HG03064 (cell line): ENCODE measurements at regions not wholly inside any gene's neighbourhood (a gene's known extent, or its start where the extent isn't known, plus 50 kb on each side); places are given as distances from the start of the nearest gene placed in this dataset.
"Not testable (repeated sequence)": the region's sequence is repeated elsewhere in the genome, so short reads cannot be mapped to it uniquely, and the experiment has no call there.

ENCODE experiments used
- ATAC-seq: cut with Tn5 transposase; IDR thresholded peaks from one replicate; pipeline ENCODE4 v1.9.1; 2021; ENCODE audit warnings: low read depth; ENCODE audit not compliant: unreplicated experiment

- no peak for ATAC-seq
Measured at GRCh38 chr13:69649063-69649392, 458.6 kb upstream of the ATXN8OS start.

- ATAC-seq: no peak
Measured at GRCh38 chr13:69648340-69649062, 459.1 kb upstream of the ATXN8OS start.

- no peak for ATAC-seq
Measured at GRCh38 chr13:69644447-69644846, 463.2 kb upstream of the ATXN8OS start.

GRCh38 chr13:69641773-69642172 is 465.9 kb upstream of the ATXN8OS start:
- ATAC-seq: no peak

- ATAC-seq: no peak
Measured at GRCh38 chr13:69633044-69633443, 474.6 kb upstream of the ATXN8OS start.

- no peak for ATAC-seq
Measured at GRCh38 chr13:69623973-69624372, 483.7 kb upstream of the ATXN8OS start.

GRCh38 chr13:69619651-69620050 is 488.0 kb upstream of the ATXN8OS start:
- ATAC-seq: no peak

GRCh38 chr13:69618838-69619237 is 488.8 kb upstream of the ATXN8OS start:
- no peak for ATAC-seq

- ATAC-seq: no peak
Measured at GRCh38 chr13:69618393-69618792, 489.2 kb upstream of the ATXN8OS start.

- ATAC-seq: no peak
Measured at GRCh38 chr13:69617587-69617986, 490.0 kb upstream of the ATXN8OS start.

GRCh38 chr13:69616396-69616795 is 491.2 kb upstream of the ATXN8OS start:
- no peak for ATAC-seq

- not testable (repeated sequence) for ATAC-seq
Measured at GRCh38 chr13:69615055-69615454, 492.6 kb upstream of the ATXN8OS start.

GRCh38 chr13:69604698-69605097 is 502.9 kb upstream of the ATXN8OS start:
- no peak for ATAC-seq

GRCh38 chr13:69603144-69603853 is 504.3 kb upstream of the ATXN8OS start:
- ATAC-seq: no peak

- no peak for ATAC-seq
Measured at GRCh38 chr13:69601661-69602060, 506.0 kb upstream of the ATXN8OS start.

- no peak for ATAC-seq
Measured at GRCh38 chr13:69600811-69601210, 506.8 kb upstream of the ATXN8OS start.

GRCh38 chr13:69597088-69597487 is 510.5 kb upstream of the ATXN8OS start:
- ATAC-seq: no peak

- ATAC-seq: no peak
Measured at GRCh38 chr13:69595181-69595580, 512.4 kb upstream of the ATXN8OS start.

- ATAC-seq: no peak
Measured at GRCh38 chr13:69591437-69591836, 516.2 kb upstream of the ATXN8OS start.

- no peak for ATAC-seq
Measured at GRCh38 chr13:69589531-69590235, 517.9 kb upstream of the ATXN8OS start.

GRCh38 chr13:69585656-69586055 is 522.0 kb upstream of the ATXN8OS start:
- ATAC-seq: no peak

- no peak for ATAC-seq
Measured at GRCh38 chr13:69580255-69580654, 527.4 kb upstream of the ATXN8OS start.
